K562 (cell line): ENCODE measurements at regions not wholly inside any gene's neighbourhood (a gene's known extent, or its start where the extent isn't known, plus 50 kb on each side); places are given as distances from the start of the nearest gene placed in this dataset.

ENCODE experiments used
- ZNF57 ChIP-seq: fragments of 450-650 bp; formaldehyde crosslinking; IDR thresholded peaks from 2 replicates; pipeline ENCODE4 v1.4.0; 2020; ENCODE audit warnings: mild to moderate bottlenecking, moderate library complexity
- TF ChIP-seq, protein P1 (sequence below): fragments of 450-650 bp; formaldehyde crosslinking; IDR thresholded peaks from 2 replicates; pipeline ENCODE4 v1.4.0; 2020; ENCODE audit warnings: mild to moderate bottlenecking, moderate library complexity
- TF ChIP-seq, protein P2 (sequence below): sonication (generic); formaldehyde crosslinking; IDR thresholded peaks from 2 replicates; pipeline ENCODE4 v1.8.1; 2023; ENCODE audit warnings: mild to moderate bottlenecking, missing genetic modification reagents
- TF ChIP-seq, protein P3 (sequence below): sonication (generic); IDR thresholded peaks from 2 replicates; pipeline ENCODE4 v1.6.1; 2016
- TF ChIP-seq, protein P4 (sequence below), 3 experiments: IDR thresholded peaks in 2 of 3; conservative IDR thresholded peaks in 1 of 3; 2 replicates each; pipeline ENCODE4 v1.5.1; 2011 to 2012; ENCODE audit warnings: low read length in 3 of 3, mild to moderate bottlenecking in 3 of 3, control low read depth in 2 of 3, improper control_type of control experiment in 1 of 3, inconsistent platforms in 1 of 3, low read depth in 1 of 3, mixed read lengths in 1 of 3, moderate library complexity in 1 of 3; ENCODE audit not compliant: insufficient read depth in 2 of 3

DNA sequence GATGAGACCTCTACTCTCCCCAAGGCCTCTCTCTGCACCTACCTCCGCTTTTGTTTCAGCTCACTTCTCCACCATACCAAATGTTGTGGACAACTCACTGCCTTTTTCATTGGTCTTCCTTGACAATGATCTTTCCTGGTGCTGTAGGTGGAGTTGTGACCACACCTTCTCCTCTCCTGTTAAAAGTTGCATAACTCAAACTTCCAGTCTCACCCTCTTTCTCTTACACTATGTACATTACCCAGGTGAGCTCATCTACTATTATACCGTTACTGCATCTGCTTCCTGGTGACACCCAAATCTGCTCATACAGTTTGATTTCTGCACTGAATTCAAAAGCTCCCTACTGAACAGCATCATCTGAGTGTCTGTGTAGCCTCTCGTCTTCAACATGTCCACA is 542.8 kb downstream of the GALC start (continued):
- TF ChIP-seq, protein P1, sequence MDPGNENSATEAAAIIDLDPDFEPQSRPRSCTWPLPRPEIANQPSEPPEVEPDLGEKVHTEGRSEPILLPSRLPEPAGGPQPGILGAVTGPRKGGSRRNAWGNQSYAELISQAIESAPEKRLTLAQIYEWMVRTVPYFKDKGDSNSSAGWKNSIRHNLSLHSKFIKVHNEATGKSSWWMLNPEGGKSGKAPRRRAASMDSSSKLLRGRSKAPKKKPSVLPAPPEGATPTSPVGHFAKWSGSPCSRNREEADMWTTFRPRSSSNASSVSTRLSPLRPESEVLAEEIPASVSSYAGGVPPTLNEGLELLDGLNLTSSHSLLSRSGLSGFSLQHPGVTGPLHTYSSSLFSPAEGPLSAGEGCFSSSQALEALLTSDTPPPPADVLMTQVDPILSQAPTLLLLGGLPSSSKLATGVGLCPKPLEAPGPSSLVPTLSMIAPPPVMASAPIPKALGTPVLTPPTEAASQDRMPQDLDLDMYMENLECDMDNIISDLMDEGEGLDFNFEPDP (CRISPR knock-in tag): no peak
- no peak for TF ChIP-seq ZNF57 (CRISPR knock-in tag)
- TF ChIP-seq, protein P2, sequence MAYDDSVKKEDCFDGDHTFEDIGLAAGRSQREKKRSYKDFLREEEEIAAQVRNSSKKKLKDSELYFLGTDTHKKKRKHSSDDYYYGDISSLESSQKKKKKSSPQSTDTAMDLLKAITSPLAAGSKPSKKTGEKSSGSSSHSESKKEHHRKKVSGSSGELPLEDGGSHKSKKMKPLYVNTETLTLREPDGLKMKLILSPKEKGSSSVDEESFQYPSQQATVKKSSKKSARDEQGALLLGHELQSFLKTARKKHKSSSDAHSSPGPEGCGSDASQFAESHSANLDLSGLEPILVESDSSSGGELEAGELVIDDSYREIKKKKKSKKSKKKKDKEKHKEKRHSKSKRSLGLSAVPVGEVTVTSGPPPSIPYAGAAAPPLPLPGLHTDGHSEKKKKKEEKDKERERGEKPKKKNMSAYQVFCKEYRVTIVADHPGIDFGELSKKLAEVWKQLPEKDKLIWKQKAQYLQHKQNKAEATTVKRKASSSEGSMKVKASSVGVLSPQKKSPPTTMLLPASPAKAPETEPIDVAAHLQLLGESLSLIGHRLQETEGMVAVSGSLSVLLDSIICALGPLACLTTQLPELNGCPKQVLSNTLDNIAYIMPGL (CRISPR knock-in tag): no peak
- TF ChIP-seq, protein P3, sequence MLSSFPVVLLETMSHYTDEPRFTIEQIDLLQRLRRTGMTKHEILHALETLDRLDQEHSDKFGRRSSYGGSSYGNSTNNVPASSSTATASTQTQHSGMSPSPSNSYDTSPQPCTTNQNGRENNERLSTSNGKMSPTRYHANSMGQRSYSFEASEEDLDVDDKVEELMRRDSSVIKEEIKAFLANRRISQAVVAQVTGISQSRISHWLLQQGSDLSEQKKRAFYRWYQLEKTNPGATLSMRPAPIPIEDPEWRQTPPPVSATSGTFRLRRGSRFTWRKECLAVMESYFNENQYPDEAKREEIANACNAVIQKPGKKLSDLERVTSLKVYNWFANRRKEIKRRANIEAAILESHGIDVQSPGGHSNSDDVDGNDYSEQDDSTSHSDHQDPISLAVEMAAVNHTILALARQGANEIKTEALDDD: no peak
- TF ChIP-seq, protein P4, sequence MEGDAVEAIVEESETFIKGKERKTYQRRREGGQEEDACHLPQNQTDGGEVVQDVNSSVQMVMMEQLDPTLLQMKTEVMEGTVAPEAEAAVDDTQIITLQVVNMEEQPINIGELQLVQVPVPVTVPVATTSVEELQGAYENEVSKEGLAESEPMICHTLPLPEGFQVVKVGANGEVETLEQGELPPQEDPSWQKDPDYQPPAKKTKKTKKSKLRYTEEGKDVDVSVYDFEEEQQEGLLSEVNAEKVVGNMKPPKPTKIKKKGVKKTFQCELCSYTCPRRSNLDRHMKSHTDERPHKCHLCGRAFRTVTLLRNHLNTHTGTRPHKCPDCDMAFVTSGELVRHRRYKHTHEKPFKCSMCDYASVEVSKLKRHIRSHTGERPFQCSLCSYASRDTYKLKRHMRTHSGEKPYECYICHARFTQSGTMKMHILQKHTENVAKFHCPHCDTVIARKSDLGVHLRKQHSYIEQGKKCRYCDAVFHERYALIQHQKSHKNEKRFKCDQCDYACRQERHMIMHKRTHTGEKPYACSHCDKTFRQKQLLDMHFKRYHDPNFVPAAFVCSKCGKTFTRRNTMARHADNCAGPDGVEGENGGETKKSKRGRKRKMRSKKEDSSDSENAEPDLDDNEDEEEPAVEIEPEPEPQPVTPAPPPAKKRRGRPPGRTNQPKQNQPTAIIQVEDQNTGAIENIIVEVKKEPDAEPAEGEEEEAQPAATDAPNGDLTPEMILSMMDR (IDR thresholded peaks at IDR 0.05 in 2 of 3, conservative IDR thresholded peaks at IDR 0.05 in 1 of 3; ENCODE audit: insufficient read depth in 2 of 3, low read depth in 1 of 3, low read length in 3 of 3): no peak
